HFFc6 (cell line): ENCODE measurements at regions not wholly inside any gene's neighbourhood (a gene's known extent, or its start where the extent isn't known, plus 50 kb on each side); places are given as distances from the start of the nearest gene placed in this dataset.
"Not testable (repeated sequence)": the region's sequence is repeated elsewhere in the genome, so short reads cannot be mapped to it uniquely, and the experiment has no call there.

Experiments
- DNase-seq: peaks from one replicate; pipeline ENCODE4 v3.0.0-alpha.2; 2018
- H3K27ac Mint-ChIP-seq: 2 replicates; pipeline ENCODE4 v1.8.0; 2020; ENCODE audit warnings: mild to moderate bottlenecking, mixed read lengths
- H3K27me3 Mint-ChIP-seq: 2 replicates; pipeline ENCODE4 v1.8.0; 2021; ENCODE audit warnings: mild to moderate bottlenecking, moderate library complexity, mixed read lengths; ENCODE audit not compliant: insufficient read depth
- H3K36me3 Mint-ChIP-seq: 2 replicates; pipeline ENCODE4 v1.8.0; 2021; ENCODE audit warnings: low read depth, mixed read lengths
- H3K4me1 Mint-ChIP-seq: 2 replicates; pipeline ENCODE4 v1.8.0; 2020; ENCODE audit warnings: low read depth, mixed read lengths
- H3K4me3 Mint-ChIP-seq: 2 replicates; pipeline ENCODE4 v1.8.0; 2020; ENCODE audit warnings: mild to moderate bottlenecking, moderate library complexity, mixed read lengths
- H3K9me3 Mint-ChIP-seq: 2 replicates; pipeline ENCODE4 v1.8.0; 2020; ENCODE audit warnings: mild to moderate bottlenecking, mixed read lengths
- TF ChIP-seq, protein P1 (sequence below): fragments of 200-600 bp; sonication (generic); IDR thresholded peaks from 2 replicates; pipeline ENCODE4 v1.5.0; 2021; ENCODE audit warnings: antibody characterized with exemption, mild to moderate bottlenecking

GRCh38 chr13:37966266-37966665 is 96.7 kb upstream of the TRPC4 start:
- no peak overlapping the region for H3K27ac Mint-ChIP-seq
- DNase-seq, result no peak

DNA sequence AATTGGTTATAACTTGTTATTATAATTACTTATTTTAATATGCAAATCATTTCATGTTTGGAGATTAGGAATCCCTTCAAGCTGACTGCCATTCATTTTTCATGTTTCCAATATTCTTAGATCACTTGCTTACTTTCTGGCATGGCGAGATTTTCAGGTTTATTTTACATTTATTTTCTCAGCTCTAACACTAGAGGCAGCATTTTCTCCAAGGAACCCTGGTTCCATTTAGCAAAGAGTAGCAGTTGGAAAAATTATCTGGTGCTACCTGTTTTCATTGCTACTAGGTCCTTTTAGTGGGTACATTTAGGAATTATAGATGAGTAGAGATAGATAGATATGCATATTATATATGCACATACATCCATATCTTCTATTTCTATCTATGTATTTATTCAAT is 90.9 kb upstream of the TRPC4 start:
- DNase-seq, result no peak
- TF ChIP-seq, protein P1, sequence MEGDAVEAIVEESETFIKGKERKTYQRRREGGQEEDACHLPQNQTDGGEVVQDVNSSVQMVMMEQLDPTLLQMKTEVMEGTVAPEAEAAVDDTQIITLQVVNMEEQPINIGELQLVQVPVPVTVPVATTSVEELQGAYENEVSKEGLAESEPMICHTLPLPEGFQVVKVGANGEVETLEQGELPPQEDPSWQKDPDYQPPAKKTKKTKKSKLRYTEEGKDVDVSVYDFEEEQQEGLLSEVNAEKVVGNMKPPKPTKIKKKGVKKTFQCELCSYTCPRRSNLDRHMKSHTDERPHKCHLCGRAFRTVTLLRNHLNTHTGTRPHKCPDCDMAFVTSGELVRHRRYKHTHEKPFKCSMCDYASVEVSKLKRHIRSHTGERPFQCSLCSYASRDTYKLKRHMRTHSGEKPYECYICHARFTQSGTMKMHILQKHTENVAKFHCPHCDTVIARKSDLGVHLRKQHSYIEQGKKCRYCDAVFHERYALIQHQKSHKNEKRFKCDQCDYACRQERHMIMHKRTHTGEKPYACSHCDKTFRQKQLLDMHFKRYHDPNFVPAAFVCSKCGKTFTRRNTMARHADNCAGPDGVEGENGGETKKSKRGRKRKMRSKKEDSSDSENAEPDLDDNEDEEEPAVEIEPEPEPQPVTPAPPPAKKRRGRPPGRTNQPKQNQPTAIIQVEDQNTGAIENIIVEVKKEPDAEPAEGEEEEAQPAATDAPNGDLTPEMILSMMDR, result peak; percentile 66
- no peaks in the 10 kb centered on the region for H3K36me3 Mint-ChIP-seq
- H3K27me3 Mint-ChIP-seq, result peaks cover 3% of the 10 kb centered on the region; the same call in 1 of the 2 replicates
- H3K9me3 Mint-ChIP-seq, result no peaks in the 10 kb centered on the region
- no peak overlapping the region for H3K27ac Mint-ChIP-seq
- H3K4me1 Mint-ChIP-seq, result no peaks in the 10 kb centered on the region
- H3K4me3 Mint-ChIP-seq, result no peak overlapping the region

More at GRCh38 chr13:37966266-37966665, 96.7 kb upstream of the TRPC4 start:
- Mint-ChIP-seq H3K9me3 (no peaks in the 10 kb centered on the region), H3K27me3 (no peaks in the 10 kb centered on the region), H3K36me3 (no peaks in the 10 kb centered on the region), H3K4me1 (peaks cover 6% of the 10 kb centered on the region; the same call in 1 of the 2 replicates), H3K4me3 (no peak overlapping the region)
- TF ChIP-seq, protein P1, result no peak

- no peak overlapping the region for H3K27ac Mint-ChIP-seq
- no peak overlapping the region for H3K4me3 Mint-ChIP-seq
- H3K27me3 Mint-ChIP-seq, result peaks cover 3% of the 10 kb centered on the region
- DNase-seq, result no peak
- no peaks in the 10 kb centered on the region for H3K36me3 Mint-ChIP-seq
- TF ChIP-seq, protein P1, result no peak
- H3K9me3 Mint-ChIP-seq, result no peaks in the 10 kb centered on the region
- H3K4me1 Mint-ChIP-seq, result no peaks in the 10 kb centered on the region
Observed at GRCh38 chr13:37959284-37959683, 89.7 kb upstream of the TRPC4 start.

DNA sequence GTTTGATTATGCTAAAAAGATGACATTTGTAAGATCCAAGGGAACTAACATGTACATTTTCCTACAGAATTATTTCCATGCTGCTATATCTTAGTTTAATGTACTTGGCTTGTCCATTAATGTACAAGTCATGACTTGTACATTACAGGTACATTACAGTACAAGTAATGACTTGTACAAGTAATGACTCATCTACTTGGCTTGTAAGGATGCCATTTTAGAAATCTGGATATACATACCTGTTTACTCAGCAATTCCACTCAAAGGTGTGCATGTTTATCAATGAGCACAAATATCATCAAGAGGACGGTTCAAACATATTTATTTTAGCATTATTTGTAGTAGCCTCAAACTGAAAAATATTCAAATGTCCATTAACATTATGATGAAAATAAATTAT is 87.0 kb upstream of the TRPC4 start:
- Mint-ChIP-seq H3K4me3 (no peak overlapping the region), H3K36me3 (no peaks in the 10 kb centered on the region), H3K27ac (no peak overlapping the region), H3K4me1 (peaks cover 9% of the 10 kb centered on the region), H3K9me3 (no peaks in the 10 kb centered on the region), H3K27me3 (peaks cover 3% of the 10 kb centered on the region)
- TF ChIP-seq, protein P1, result no peak
- DNase-seq, result no peak

GRCh38 chr13:37954597-37954996 is 85.0 kb upstream of the TRPC4 start:
- H3K27ac Mint-ChIP-seq, H3K9me3 Mint-ChIP-seq, H3K27me3 Mint-ChIP-seq, H3K4me3 Mint-ChIP-seq, DNase-seq, H3K4me1 Mint-ChIP-seq, H3K36me3 Mint-ChIP-seq: not testable (repeated sequence)

DNA sequence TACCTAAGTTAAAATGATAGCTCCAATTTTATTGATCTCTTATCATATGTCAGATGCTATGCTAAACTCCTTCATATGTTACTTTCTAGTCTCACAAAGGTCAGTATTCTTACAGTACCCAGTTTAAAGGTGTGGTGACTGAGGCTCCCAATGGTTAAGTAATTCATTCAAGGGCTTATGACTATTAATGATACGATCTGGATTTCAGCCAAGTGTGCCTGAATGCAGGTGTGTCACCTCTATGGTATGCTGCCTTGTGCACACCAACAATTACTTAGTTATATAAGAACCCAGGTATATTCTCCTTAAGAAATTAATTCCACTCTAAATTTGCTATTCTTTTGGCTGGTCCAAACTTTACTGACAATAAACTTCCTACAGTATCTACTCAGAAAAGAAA is 84.6 kb upstream of the TRPC4 start:
- H3K27me3 Mint-ChIP-seq, result no peaks in the 10 kb centered on the region; the same call in 1 of the 2 replicates
- TF ChIP-seq, protein P1, result no peak
- DNase-seq, result no peak
- H3K36me3 Mint-ChIP-seq, result no peaks in the 10 kb centered on the region
- H3K4me3 Mint-ChIP-seq, result no peak overlapping the region
- H3K9me3 Mint-ChIP-seq, result no peaks in the 10 kb centered on the region
- peaks cover 9% of the 10 kb centered on the region for H3K4me1 Mint-ChIP-seq
- H3K27ac Mint-ChIP-seq, result no peak overlapping the region
